Fibroblast of villous mesenchyme (primary cell): ENCODE measurements at regions not wholly inside any gene's neighbourhood (a gene's known extent, or its start where the extent isn't known, plus 50 kb on each side); places are given as distances from the start of the nearest gene placed in this dataset.

Experiments used
- DNase-seq: peaks from one replicate; pipeline ENCODE4 v3.0.0-alpha.2; 2010; ENCODE audit warnings: low read depth
- H3K4me3 ChIP-seq: 2 replicates; pipeline ENCODE4 v1.5.1; 2011; ENCODE audit warnings: low read depth, mild to moderate bottlenecking, low read length
- CTCF ChIP-seq: IDR thresholded peaks from 2 replicates; pipeline ENCODE4 v1.5.1; 2012; ENCODE audit warnings: low read depth, mild to moderate bottlenecking, low read length; ENCODE audit not compliant: insufficient read depth

- no peak for DNase-seq
- TF ChIP-seq CTCF, result no peak
- no peak overlapping the region for H3K4me3 ChIP-seq
Measured at GRCh38 chr6:168967281-168967925, 286.2 kb downstream of the THBS2 start.

DNA sequence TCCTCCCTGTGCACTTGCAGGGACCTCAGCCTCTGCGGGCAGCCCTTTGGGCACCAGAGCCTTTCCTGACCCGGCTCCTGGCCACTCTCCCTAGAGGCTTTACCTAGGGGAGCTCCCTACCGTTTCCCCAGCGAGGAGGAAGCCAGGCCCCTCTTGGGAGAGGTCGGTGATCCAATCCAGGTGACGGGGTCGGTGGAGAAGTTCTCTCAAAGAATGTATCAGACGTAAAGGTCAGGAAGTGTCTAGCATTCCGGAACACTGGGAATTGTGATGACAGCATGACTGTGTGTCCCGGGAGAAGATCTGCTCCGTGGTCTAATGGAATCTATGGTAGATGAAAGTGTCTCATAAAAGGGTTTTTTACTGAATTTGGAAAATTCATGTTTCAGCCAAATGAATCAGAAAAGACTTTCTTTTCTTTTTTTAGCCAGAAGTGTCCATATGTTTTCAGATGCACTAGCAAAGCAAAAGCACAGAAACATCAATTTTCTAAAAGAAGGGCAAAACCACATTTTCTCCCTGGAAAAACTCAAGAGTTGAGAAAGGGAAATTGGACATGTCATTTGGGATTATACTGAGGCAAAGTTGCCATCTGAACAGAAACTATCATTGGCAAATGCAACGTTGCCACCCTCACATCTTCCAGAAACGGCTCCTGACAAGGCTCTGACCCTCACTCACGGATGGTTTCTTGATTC is 289.4 kb downstream of the THBS2 start:
- DNase-seq, result no peak
- H3K4me3 ChIP-seq, result no peak overlapping the region
- no peak for TF ChIP-seq CTCF

GRCh38 chr6:168962886-168963285 is 290.8 kb downstream of the THBS2 start:
- DNase-seq, result no peak
- TF ChIP-seq CTCF, result no peak
- H3K4me3 ChIP-seq, result no peak overlapping the region

- TF ChIP-seq CTCF, result no peak
- no peak for DNase-seq
- H3K4me3 ChIP-seq, result no peak overlapping the region
Measured at GRCh38 chr6:168961264-168961656, 292.4 kb downstream of the THBS2 start.

- no peak for TF ChIP-seq CTCF
- H3K4me3 ChIP-seq, result no peak overlapping the region
- no peak for DNase-seq
Measured at GRCh38 chr6:168960551-168961263, 292.9 kb downstream of the THBS2 start.

- TF ChIP-seq CTCF, result no peak
- DNase-seq, result no peak
- no peak overlapping the region for H3K4me3 ChIP-seq
Measured at GRCh38 chr6:168959696-168960095, 293.9 kb downstream of the THBS2 start.
